HUES64 (cell line): ENCODE measurements at regions not wholly inside any gene's neighbourhood (a gene's known extent, or its start where the extent isn't known, plus 50 kb on each side); places are given as distances from the start of the nearest gene placed in this dataset.
"Not testable (repeated sequence)": the region's sequence is repeated elsewhere in the genome, so short reads cannot be mapped to it uniquely, and the experiment has no call there.

Experiments
- H3K27ac ChIP-seq: 2 replicates; pipeline ENCODE4 v1.7.0; 2013; ENCODE audit warnings: low read depth, low read length, inconsistent platforms
- H3K27me3 ChIP-seq: 2 replicates; pipeline ENCODE4 v1.6.1; 2013; ENCODE audit warnings: mild to moderate bottlenecking, low read length; ENCODE audit not compliant: insufficient read depth
- H3K36me3 ChIP-seq: 2 replicates; pipeline ENCODE4 v1.6.1; 2013; ENCODE audit warnings: mild to moderate bottlenecking, low read length; ENCODE audit not compliant: insufficient read depth
- H3K4me1 ChIP-seq: 2 replicates; pipeline ENCODE4 v1.6.1; 2013; ENCODE audit warnings: mild to moderate bottlenecking, low read length, moderate library complexity; ENCODE audit not compliant: insufficient read depth
- H3K4me3 ChIP-seq: 2 replicates; pipeline ENCODE4 v1.5.1; 2013; ENCODE audit warnings: mild to moderate bottlenecking, low read length, moderate library complexity
- H3K9ac ChIP-seq: 2 replicates; pipeline ENCODE4 v1.6.1; 2013; ENCODE audit warnings: mild to moderate bottlenecking, low read depth, low read length
- H3K9me3 ChIP-seq: 2 replicates; pipeline ENCODE4 v1.6.1; 2013; ENCODE audit warnings: low read depth, low read length; ENCODE audit not compliant: insufficient read depth
- WGBS: fragments of 150-250, 120-280 bp; methylation state at CpG from one replicate; pipeline ENCODE4 v1.1.7; 2013; ENCODE audit warnings: missing lambda C conversion rate; 5-methylcytosine and 5-hydroxymethylcytosine counted together

DNA sequence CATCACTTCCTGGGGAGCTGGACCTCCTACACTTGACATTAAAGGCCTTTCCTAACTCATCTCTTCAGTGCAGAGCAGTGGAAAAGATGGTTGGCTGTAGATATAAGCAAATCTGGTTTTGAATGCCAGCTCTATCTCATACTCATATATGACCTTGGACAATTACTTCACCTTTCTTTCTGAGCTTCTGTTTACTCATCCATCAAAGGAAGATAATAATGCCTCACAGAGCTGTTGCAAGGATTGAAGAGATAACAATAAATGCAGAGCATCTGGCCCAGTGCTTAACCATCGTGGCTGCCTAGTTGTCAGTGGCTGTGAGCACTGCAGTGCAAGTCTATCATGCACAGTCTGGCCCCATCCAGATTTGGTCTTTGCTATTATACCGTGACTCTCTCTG lies 148.1 kb upstream of the EOLA2 start:
- no peaks in the 10 kb centered on the region for H3K9me3 ChIP-seq
- H3K4me3 ChIP-seq: no peak overlapping the region
- no peak overlapping the region for H3K9ac ChIP-seq
- H3K27me3 ChIP-seq: no peaks in the 10 kb centered on the region
- no peaks in the 10 kb centered on the region for H3K36me3 ChIP-seq
- H3K4me1 ChIP-seq: no peaks in the 10 kb centered on the region
- no peak overlapping the region for H3K27ac ChIP-seq
- 94% methylated on average over 2 of the region's 2 CpGs for WGBS

DNA sequence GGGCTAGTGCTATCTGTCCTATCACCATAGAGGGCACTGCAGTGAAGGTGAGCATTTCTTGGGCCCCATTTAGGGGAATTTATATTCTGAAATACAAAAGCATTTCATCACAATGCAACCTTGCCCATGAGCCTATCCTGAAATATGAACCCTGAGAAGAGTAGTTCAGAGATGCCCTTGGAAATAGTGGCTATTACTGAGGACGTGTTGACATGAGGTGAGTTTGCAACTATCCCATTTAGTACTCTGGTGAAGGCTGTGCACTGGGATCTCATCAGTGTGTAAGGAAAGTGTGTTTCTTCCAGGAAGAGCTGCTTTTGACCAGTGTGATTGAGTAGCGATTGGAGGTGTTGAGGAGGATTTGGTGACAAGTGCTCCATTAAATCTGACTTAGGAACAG lies 149.3 kb upstream of the EOLA2 start:
- Histone ChIP-seq H3K4me1 (no peaks in the 10 kb centered on the region), H3K9ac (no peak overlapping the region), H3K27me3 (no peaks in the 10 kb centered on the region), H3K36me3 (no peaks in the 10 kb centered on the region), H3K9me3 (no peaks in the 10 kb centered on the region), H3K4me3 (no peak overlapping the region), H3K27ac (no peak overlapping the region)
- 76% methylated on average over 2 of the region's 2 CpGs for WGBS

DNA sequence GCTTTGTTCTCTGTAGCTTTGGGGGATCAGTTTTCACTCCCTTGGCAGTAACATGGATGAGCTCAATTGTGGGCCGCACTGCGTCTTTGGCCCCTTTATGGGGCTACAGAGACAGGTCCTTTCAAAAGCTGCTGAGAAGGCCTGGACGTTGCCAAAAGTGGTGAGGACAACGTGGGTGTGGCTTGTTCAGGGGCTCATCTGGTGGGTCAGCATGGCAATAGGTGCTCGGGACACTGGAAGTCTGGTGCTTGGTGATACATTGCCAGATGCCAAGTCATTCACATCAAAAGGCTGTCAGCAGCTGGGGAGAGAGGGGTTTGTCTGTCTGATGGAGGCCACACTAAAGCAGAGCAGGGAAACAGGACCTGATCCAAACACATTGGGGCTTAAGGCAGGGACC lies 149.8 kb upstream of the EOLA2 start:
- no peaks in the 10 kb centered on the region for H3K27me3 ChIP-seq
- H3K36me3 ChIP-seq: no peaks in the 10 kb centered on the region
- no peaks in the 10 kb centered on the region for H3K9me3 ChIP-seq
- no peak overlapping the region for H3K9ac ChIP-seq
- no peaks in the 10 kb centered on the region for H3K4me1 ChIP-seq
- no peak overlapping the region for H3K4me3 ChIP-seq
- 88% methylated on average over 5 of the region's 5 CpGs for WGBS
- H3K27ac ChIP-seq: no peak overlapping the region

DNA sequence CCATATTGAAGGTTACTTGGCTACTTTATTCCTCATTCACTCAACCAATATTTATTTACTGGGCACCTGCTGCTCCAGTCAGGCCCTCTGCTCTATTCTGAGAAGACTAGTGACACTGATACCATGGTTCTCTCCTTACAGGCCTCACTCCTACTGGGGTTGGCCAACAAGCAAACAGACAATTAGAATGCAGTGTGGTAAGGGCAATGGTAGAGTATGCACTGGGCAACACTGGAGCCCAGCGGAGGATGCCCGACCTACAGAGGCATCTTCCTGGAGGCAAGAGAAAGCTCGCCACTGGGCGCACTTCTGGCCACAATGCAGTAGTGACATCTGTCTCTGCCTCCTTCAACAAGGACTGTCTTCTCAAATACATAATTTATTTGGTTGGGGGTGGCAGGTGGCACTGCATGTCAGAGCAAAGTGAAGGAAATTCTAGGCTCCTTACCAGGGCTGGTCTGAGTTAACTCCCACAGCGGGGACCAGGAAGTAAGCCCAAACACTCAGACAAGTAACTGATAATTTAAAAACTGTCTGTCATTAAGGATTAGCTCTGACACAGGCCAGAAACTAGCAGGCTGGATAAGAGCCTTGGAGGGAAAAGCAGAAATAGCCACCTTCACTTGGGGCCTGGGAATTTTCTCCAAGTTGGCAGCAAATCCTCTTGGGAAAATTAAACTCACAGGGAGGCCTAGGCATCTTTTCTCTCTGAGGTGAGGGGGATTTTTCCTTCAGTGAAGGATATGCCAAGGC lies 150.7 kb upstream of the EOLA2 start:
- Histone ChIP-seq H3K9me3 (no peaks in the 10 kb centered on the region), H3K27ac (no peak overlapping the region), H3K27me3 (no peaks in the 10 kb centered on the region), H3K4me1 (no peaks in the 10 kb centered on the region), H3K9ac (no peak overlapping the region), H3K4me3 (no peak overlapping the region), H3K36me3 (no peaks in the 10 kb centered on the region)
- 95% methylated on average over 5 of the region's 5 CpGs for WGBS

DNA sequence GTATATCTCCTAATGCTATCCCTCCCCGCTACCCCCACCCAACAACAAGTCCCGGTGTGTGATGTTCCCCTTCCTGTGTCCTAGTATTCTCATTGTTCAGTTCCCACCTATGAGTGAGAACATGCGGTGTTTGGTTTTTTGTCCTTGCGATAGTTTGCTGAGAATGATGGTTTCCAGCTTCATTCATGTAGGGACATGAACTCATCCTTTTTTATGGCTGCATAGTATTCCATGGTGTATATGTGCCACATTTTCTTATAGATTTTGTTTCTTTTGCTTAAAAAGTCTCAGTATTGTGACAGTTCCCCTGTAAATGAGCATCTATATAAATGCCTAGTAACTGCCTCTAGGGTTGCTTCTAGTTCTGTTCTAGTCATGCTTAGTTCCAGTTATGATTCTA lies 153.0 kb upstream of the EOLA2 start:
- not testable (repeated sequence) for H3K4me1 ChIP-seq, H3K36me3 ChIP-seq, H3K27me3 ChIP-seq, H3K9ac ChIP-seq, H3K4me3 ChIP-seq, H3K9me3 ChIP-seq, H3K27ac ChIP-seq
- 90% methylated on average over 3 of the region's 4 CpGs for WGBS

DNA sequence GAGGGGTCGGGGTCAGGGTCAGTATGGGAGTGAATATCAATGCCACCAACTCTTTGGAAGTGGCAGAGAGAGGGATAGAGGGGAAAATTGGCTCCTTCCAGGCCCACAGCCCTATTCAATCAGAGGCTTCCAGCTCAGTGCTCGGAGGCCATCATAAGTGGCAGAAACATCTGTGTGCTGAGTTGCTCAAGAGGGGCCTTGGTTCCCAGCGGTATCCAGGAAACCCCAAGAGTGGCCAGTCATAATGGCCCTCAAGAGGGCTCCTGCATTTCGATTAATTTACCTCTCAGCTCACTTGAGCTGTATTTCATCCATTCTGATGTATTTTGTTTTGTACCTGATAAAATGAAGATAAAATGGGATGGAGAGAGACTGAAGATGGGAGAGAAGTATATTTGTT lies 154.3 kb upstream of the EOLA2 start:
- H3K27ac ChIP-seq: no peak overlapping the region
- no peaks in the 10 kb centered on the region for H3K36me3 ChIP-seq
- H3K27me3 ChIP-seq: no peaks in the 10 kb centered on the region
- H3K9me3 ChIP-seq: no peaks in the 10 kb centered on the region
- no peak overlapping the region for H3K9ac ChIP-seq
- H3K4me1 ChIP-seq: no peaks in the 10 kb centered on the region
- H3K4me3 ChIP-seq: no peak overlapping the region
- WGBS: 84% methylated on average over 4 of the region's 4 CpGs

DNA sequence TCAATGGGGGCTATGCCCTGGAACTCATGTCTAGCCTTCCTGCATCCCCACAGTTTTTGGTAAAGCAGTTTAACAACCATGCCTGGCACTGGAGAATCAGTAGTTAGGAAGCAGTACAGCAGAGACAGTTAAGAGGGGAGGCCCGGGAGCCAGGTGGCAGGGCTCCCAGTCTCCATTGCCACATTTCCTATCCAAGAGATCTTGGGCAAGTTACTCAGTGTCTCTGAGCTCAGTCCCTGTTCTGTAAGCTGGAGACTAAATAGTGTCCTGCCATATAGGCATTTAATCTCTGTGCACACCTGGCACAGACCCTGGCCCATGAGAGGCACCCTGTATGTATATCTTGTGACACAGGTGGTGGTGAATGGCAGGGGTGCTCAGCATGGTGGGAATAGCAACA lies 156.1 kb upstream of the EOLA2 start:
- Histone ChIP-seq H3K9me3 (no peaks in the 10 kb centered on the region), H3K9ac (no peak overlapping the region), H3K36me3 (no peaks in the 10 kb centered on the region), H3K27ac (no peak overlapping the region), H3K4me1 (no peaks in the 10 kb centered on the region), H3K4me3 (no peak overlapping the region), H3K27me3 (no peaks in the 10 kb centered on the region)
- WGBS: 75% methylated on average over 1 of the region's 1 CpG

DNA sequence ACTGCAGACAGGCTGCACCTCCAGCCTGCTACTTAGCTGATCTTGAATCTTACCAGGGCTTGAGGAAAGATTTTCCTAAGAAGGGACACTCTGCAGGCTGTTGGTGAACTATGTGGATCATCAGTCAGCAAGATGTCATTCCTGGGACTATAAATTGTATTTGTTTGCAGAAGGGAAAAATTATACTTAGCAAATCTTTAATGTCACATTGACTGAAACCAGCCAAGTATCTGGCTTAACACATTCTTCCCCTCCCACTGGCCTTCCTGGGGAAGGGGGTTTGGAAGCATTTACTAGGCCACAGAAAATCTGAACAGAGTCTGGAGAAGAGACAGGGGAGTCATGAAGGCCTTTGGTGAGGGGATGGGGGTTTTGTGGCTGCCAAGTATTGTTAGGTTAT lies 156.7 kb upstream of the EOLA2 start:
- Histone ChIP-seq H3K9ac (no peak overlapping the region), H3K4me3 (no peak overlapping the region), H3K9me3 (no peaks in the 10 kb centered on the region), H3K27ac (no peak overlapping the region), H3K4me1 (no peaks in the 10 kb centered on the region), H3K36me3 (no peaks in the 10 kb centered on the region), H3K27me3 (no peaks in the 10 kb centered on the region)

DNA sequence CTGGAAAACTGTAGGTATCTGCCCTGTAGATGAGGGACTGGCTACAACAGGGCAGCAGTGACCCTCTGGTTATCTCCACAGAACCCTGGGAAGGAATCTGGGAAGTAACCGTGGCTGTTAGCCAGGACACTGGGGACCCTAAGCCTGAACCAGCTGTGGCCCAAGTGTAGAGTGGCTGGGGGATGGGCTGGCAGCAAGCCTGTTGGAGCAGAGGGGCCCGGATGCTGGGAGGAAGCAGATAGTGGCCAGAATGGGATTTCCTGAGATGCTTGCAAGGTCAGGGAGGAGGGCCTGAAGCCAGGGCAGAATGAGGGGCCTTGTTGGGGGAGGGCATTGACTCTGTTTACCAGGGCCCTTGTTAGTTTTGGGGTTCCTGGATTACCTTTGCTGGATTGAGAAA lies 161.0 kb upstream of the EOLA2 start:
- Histone ChIP-seq H3K27ac (no peak overlapping the region), H3K4me1 (no peaks in the 10 kb centered on the region), H3K27me3 (no peaks in the 10 kb centered on the region), H3K9ac (no peak overlapping the region), H3K36me3 (no peaks in the 10 kb centered on the region), H3K4me3 (no peak overlapping the region), H3K9me3 (no peaks in the 10 kb centered on the region)
- 82% methylated on average over 2 of the region's 2 CpGs for WGBS

DNA sequence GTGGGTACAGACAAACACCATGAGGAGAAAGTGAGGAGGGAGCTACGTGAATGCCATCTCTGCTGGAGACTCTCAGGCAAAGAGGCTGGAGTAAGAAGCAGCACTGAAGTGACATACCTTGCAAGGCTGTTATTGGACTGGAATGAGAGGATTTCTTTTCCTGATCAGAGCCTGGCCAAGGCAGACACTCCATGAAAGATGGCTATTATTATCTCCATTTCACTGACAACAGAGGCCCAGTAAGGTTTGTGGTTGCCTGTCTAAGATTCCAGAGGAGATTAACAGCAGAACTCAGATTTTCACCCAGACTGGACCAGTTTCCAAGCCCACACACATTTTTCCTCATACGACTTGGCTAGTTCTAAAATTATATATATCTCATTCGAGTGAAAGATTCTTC lies 162.0 kb upstream of the EOLA2 start:
- H3K4me1 ChIP-seq: no peaks in the 10 kb centered on the region
- no peaks in the 10 kb centered on the region for H3K27me3 ChIP-seq
- 91% methylated on average over 2 of the region's 3 CpGs for WGBS
- H3K9me3 ChIP-seq: no peaks in the 10 kb centered on the region
- H3K9ac ChIP-seq: no peak overlapping the region
- H3K4me3 ChIP-seq: no peak overlapping the region
- H3K27ac ChIP-seq: no peak overlapping the region
- no peaks in the 10 kb centered on the region for H3K36me3 ChIP-seq

DNA sequence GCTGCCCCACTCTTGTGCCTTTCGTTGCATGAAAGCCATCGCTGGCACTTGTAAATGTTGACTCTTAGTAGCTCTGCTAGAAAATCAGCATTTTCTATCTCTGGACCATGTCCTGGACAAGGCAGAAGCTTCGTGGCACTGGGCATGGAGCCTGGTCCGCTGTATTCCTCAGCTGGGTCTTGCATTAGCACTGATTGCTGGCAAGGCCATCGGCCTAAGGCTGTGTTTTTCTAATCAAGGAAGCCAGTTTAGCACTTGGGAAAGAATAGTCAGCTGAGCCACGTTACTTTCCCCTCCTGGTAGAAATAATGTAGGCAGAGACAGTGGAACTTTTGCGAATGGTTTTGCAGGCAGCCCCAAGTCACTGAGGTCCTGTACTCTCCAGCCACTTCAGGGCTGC lies 180.2 kb upstream of the EOLA2 start:
- H3K9me3 ChIP-seq: no peaks in the 10 kb centered on the region
- no peak overlapping the region for H3K4me3 ChIP-seq
- 90% methylated on average over 7 of the region's 7 CpGs for WGBS
- H3K36me3 ChIP-seq: no peaks in the 10 kb centered on the region
- no peak overlapping the region for H3K27ac ChIP-seq
- H3K9ac ChIP-seq: no peak overlapping the region
- H3K4me1 ChIP-seq: no peaks in the 10 kb centered on the region
- H3K27me3 ChIP-seq: no peaks in the 10 kb centered on the region

DNA sequence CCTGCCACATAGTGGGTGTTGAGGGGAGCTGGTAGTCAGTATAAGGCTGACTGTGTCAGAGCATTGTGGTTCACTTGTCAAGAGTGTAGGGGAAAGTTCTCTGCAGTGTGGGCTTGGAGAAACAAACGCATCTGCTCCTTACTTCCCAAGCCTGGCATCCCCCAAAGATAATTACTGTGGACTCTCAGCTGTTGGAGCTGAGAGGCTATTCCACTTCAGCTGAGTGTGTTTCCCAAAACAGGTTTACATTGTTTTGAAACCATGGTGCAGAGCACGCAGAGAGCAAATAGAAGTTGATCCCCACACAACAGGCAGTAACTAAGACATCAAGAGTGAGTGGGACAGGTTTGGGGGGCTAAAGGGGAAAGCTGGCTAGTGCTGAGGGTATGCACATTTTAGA lies 181.0 kb upstream of the EOLA2 start:
- no peaks in the 10 kb centered on the region for H3K27me3 ChIP-seq
- WGBS: 77% methylated on average over 2 of the region's 2 CpGs
- no peak overlapping the region for H3K9ac ChIP-seq
- H3K4me3 ChIP-seq: no peak overlapping the region
- H3K4me1 ChIP-seq: no peaks in the 10 kb centered on the region
- H3K9me3 ChIP-seq: no peaks in the 10 kb centered on the region
- H3K27ac ChIP-seq: no peak overlapping the region
- H3K36me3 ChIP-seq: no peaks in the 10 kb centered on the region
